ENCODE measurements at regions not wholly inside any gene's neighbourhood (a gene's known extent, or its start where the extent isn't known, plus 50 kb on each side); places are given as distances from the start of the nearest gene placed in this dataset.

DNA sequence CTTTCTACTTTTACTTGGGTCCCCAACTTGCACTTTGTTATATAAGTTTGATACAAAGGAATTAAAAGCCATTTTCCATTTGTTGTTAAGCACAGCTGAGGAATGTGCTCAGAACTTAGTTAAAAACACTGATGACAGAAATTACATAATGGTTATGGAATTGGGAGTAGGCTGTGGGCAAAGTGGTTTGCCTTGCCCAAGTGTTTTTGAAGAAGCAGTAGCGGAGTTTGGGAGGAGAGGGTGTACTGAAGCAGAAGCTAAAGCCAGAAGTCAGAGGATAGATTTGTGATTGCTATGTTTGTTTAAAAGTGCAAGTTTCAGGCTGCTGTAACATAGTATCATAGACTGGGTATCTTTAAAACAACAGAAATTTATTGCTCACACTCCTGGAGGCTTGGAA is 391.8 kb downstream of the DUSP10 start:
- TF ChIP-seq, protein P1, sequence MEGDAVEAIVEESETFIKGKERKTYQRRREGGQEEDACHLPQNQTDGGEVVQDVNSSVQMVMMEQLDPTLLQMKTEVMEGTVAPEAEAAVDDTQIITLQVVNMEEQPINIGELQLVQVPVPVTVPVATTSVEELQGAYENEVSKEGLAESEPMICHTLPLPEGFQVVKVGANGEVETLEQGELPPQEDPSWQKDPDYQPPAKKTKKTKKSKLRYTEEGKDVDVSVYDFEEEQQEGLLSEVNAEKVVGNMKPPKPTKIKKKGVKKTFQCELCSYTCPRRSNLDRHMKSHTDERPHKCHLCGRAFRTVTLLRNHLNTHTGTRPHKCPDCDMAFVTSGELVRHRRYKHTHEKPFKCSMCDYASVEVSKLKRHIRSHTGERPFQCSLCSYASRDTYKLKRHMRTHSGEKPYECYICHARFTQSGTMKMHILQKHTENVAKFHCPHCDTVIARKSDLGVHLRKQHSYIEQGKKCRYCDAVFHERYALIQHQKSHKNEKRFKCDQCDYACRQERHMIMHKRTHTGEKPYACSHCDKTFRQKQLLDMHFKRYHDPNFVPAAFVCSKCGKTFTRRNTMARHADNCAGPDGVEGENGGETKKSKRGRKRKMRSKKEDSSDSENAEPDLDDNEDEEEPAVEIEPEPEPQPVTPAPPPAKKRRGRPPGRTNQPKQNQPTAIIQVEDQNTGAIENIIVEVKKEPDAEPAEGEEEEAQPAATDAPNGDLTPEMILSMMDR (IDR thresholded peaks at IDR 0.05): no peak
- TF ChIP-seq POLR2A (IDR thresholded peaks at IDR 0.05): no peak

Measured in Peyer's patch (tissue), 4 donors.